SK-N-SH (cell line): ENCODE measurements at regions not wholly inside any gene's neighbourhood (a gene's known extent, or its start where the extent isn't known, plus 50 kb on each side); places are given as distances from the start of the nearest gene placed in this dataset.

Source experiments
- CTCF ChIP-seq: fragments of 200-600 bp; sonication (generic); IDR thresholded peaks from 2 replicates; pipeline ENCODE4 v1.6.1; 2017; ENCODE audit warnings: antibody characterized with exemption, mild to moderate bottlenecking, moderate library complexity
- ELF1 ChIP-seq: IDR thresholded peaks from 2 replicates; pipeline ENCODE4 v1.4.0; 2012
- NFIC ChIP-seq: IDR thresholded peaks from 2 replicates; pipeline ENCODE4 v1.4.0; 2012; ENCODE audit warnings: borderline replicate concordance
- NRF1 ChIP-seq: IDR thresholded peaks from 2 replicates; pipeline ENCODE4 v1.6.1; 2012; ENCODE audit warnings: low read depth, mild to moderate bottlenecking, low read length
- POLR2AphosphoS5 ChIP-seq: IDR thresholded peaks from 2 replicates; pipeline ENCODE4 v1.6.1; 2012; ENCODE audit warnings: low read depth, low read length
- RAD21 ChIP-seq: IDR thresholded peaks from 2 replicates; pipeline ENCODE4 v1.6.1; 2012; ENCODE audit warnings: mild to moderate bottlenecking, low read length
- SIN3A ChIP-seq: IDR thresholded peaks from 2 replicates; pipeline ENCODE4 v1.6.1; 2012; ENCODE audit warnings: low read depth, mild to moderate bottlenecking, low read length, moderate library complexity, borderline replicate concordance
- TEAD4 ChIP-seq: IDR thresholded peaks from 2 replicates; pipeline ENCODE4 v1.4.0; 2012; ENCODE audit warnings: mild to moderate bottlenecking, borderline replicate concordance; ENCODE audit not compliant: insufficient read depth
- ZBTB33 ChIP-seq: IDR thresholded peaks from 2 replicates; pipeline ENCODE4 v1.4.0; 2012; ENCODE audit warnings: low read depth, borderline replicate concordance

- no peak for TF ChIP-seq NRF1
- TF ChIP-seq POLR2AphosphoS5: no peak
- TF ChIP-seq RAD21: no peak
- no peak for TF ChIP-seq CTCF
- no peak for TF ChIP-seq ELF1
- TF ChIP-seq SIN3A: no peak
- no peak for TF ChIP-seq NFIC
- TF ChIP-seq TEAD4: no peak
- TF ChIP-seq ZBTB33: no peak
Measured at GRCh38 chr9:126204197-126204596, 122.4 kb upstream of the MVB12B start.
